NCI-H128 (cell line): ENCODE measurements at regions not wholly inside any gene's neighbourhood (a gene's known extent, or its start where the extent isn't known, plus 50 kb on each side); places are given as distances from the start of the nearest gene placed in this dataset.
"Not testable (repeated sequence)": the region's sequence is repeated elsewhere in the genome, so short reads cannot be mapped to it uniquely, and the experiment has no call there.

Source experiments
- DNase-seq: peaks from one replicate; lab custom pipeline; 2025; ENCODE audit not compliant: unreplicated experiment; lab: John Stamatoyannopoulos, UW

DNA sequence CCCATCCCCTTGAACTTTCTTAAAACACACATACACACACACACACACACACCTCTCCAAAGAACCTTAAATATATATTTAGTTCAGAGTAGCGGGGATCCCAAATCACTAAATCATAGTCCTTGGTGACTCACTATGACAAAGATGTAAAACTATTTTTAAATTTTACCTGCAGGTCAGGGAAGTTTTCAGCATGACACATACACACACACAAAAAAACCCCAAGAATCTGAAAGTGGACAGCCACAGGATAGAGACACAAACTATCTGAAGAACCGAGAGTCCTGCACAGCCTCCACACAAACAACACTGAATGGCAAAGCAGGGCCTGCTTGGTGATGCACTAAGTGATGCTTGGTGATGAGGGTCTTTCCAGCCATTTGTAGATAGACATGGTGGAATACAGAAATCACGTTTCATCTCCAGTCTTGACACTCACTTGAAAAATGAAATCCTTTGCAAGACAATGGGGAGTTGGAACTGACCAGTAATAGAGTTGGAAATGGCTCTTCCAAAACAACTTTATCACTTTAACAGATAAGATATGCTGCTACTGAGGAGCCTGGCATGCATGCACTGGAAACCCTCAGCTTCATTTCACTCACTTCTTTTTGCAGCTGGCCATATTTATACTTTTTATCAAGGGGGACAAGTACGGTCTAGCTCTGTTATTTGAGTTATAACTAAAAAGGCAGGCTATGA is 307.3 kb downstream of the RAPGEF2 start:
- no peak for DNase-seq

GRCh38 chr4:159410891-159411290 is 308.0 kb downstream of the RAPGEF2 start:
- DNase-seq: no peak

DNA sequence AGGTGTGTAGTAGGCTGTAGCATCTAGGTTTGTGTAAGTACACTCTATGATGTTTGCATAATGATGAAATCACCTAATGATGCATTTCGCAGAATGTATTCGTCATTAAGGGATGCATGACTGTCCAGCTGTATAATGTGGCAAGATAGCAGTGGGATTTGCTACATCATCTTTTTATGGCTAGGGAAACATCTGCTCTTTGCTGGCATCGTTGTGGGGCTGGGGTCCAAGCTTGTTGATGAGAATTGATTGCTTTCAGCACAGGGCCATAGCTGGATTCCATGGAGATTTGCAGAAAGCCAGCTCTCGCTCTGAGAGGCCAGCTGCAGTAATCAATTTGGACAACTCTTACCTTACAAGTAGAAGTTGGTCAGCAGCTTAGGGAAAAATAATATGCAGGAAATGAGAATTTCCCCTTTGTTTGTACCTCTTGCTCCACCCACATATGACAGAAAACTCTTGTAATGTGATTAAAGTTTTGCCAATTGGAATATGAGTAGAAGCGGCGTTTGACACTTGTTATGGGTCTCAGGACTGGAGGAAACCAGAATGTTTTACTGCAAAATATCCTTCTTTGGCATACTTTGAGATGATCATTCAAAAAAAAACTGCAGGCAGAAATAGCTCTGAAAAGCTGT is 310.5 kb downstream of the RAPGEF2 start:
- DNase-seq: no peak

GRCh38 chr4:159414305-159414704 is 311.4 kb downstream of the RAPGEF2 start:
- no peak for DNase-seq

- DNase-seq: no peak
Observed at GRCh38 chr4:159416073-159416472, 313.2 kb downstream of the RAPGEF2 start.

GRCh38 chr4:159416996-159417395 is 314.1 kb downstream of the RAPGEF2 start:
- DNase-seq: no peak

DNA sequence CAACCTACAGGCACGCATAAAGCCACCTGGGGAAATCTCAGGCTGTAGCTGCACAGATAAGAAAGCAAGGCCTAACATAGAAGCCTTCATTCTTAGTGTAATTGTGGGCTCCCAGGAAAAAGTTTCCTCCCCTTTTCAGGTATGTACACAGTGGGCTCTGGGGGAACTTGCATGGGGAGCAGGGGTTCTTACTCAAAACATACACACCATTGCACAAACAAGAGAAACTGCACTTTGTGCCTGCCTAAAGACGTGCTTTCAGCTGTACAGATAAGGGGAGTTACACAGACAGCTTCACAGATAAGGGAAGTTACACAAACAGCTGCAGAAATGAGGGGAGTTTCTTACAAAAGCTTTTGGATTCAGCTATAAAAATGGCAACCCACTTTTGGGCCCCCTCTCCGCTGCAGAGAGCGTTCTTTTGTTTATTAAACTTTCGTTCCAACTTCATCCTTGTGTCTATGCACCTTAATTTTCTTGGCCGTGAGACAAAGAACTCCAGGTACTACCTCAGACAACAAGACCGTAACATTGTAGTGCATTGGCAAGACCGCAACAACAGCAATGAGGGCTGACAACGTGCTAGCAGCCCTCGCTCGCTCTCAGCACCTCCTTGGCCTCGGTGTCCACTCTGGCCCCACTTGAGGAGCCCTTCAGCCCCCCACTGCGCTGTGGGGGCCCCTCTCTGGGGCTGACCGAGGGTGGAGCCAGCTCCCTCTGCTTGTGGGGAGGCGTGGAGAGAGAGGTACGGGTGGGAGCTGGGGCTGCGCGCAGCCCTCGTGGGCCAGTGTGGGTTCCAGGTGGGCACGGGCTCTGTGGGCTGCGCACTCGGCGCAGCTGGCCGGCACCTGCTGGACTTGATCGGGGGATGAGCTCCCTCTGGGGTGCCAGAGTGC is 317.5 kb downstream of the RAPGEF2 start:
- no peak for DNase-seq

DNA sequence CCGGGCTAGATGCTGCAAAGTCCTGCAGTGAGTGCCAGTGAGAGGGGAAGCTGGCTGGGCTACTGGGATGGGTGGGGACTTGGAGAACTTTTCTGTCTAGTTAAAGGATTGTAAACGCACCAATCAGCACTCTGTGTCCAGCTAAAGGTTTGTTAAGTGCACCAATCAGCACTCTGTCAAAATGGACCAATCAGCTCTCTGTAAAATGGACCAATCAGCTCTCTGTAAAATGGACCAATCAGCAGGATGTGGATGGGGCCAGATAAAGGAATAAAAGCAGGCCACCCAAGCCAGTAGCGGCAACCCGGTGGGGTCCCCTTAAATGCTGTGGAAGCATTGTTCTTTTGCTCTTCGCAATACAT is 318.2 kb downstream of the RAPGEF2 start:
- DNase-seq: not testable (repeated sequence)

- no peak for DNase-seq
Observed at GRCh38 chr4:159422019-159422418, 319.1 kb downstream of the RAPGEF2 start.

GRCh38 chr4:159422626-159423025 is 319.7 kb downstream of the RAPGEF2 start:
- DNase-seq: no peak

DNA sequence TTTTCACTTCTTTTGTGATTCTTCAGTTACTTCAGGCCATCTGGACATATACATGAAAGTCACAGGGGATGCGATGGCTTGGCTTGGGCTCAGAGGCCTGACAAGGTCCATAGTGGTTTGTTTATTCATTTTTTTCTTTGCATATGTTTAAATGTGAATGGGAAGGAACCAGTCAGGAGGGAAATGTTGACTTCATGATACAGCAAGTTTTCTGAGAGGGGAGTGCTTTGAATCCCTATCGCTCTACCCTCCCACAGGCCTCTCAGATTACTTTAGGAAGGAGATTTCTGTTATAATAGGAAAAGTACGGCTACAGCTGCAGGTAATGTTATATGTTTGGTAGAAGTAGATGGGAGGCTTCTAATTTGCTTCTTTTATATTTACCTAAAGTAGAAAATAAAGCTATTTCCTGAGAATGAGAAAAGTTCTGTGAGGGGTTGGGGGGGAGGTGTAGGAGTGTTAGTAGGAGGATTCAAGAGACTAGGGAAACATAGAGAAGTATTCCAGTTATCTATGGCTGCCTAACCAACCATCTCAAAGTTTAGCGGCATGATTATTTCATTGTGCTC is 322.9 kb downstream of the RAPGEF2 start:
- DNase-seq: no peak

GRCh38 chr4:159428293-159428692 is 325.4 kb downstream of the RAPGEF2 start:
- DNase-seq: no peak

DNA sequence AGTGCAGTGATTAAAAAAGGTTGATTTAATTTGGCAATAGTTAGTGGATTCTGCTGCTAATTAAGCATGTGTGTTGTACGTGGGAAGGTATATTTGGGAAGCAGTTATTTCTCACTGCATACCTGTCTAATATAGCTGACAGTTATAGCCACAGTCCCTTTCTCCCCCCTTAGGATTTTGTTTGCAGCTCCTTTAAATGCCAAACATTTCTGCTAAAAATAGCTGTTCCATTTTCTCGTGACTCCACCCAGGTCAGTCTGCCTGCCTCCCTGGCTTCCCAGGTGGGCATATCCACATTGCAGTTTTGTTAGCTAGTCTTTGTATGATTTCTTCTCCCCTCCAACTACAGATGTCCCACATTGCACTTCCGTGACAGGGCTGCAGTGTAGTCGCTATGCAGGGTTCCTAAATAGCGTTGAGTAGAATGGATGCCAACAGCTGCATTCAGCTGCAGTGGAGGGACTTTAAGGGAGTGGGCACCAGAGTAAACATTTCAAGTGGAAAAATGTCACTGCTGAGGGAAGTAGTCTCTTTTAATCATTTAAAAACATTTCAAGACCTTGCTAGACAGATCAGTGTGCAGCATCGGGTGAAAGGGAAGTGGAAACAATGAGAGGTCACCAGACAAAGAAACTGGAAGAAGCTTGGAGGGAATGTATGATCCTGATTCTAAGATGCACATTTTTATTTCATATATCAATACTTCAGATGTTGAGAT is 326.3 kb downstream of the RAPGEF2 start:
- no peak for DNase-seq

GRCh38 chr4:159429693-159430035 is 326.8 kb downstream of the RAPGEF2 start:
- no peak for DNase-seq

DNA sequence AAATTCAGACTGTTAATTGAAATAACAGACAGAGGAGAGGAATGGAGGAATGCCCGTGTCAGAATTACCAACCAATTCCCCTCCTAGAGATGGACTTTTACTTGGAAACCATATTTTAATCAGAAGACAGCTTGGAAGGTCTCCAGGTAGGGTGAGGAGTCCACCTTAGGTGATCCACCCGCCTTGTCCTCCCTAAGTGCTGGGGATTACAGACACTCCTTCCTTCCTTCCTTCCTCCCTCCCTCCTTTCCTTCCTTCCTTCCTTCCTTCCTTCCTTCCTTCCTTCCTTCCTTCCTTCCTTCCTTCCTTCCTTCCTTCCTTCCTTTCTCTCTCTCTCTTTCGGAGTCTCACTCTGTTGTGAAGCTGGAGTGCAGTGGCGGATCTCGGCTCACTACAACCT is 328.0 kb downstream of the RAPGEF2 start:
- DNase-seq: no peak

GRCh38 chr4:159432436-159432835 is 329.6 kb downstream of the RAPGEF2 start:
- DNase-seq: no peak

DNA sequence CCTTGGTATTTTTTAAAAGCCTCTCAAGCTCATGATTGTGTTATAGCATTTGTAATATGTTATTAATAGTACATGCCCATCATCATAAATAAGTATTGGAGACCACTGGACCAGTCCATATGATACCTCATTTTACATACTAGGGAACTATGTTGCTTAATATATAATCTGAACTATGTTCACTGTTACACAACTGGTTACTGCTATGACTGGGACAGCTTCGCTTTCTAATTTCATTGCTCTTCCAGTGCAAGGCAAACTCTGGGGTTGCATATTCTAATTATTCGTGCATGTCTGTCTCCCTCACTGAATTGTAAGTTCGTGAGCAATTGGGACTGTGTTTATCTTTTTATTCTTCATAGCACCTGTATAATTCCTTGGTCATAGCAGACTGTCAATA is 330.5 kb downstream of the RAPGEF2 start:
- DNase-seq: no peak

DNA sequence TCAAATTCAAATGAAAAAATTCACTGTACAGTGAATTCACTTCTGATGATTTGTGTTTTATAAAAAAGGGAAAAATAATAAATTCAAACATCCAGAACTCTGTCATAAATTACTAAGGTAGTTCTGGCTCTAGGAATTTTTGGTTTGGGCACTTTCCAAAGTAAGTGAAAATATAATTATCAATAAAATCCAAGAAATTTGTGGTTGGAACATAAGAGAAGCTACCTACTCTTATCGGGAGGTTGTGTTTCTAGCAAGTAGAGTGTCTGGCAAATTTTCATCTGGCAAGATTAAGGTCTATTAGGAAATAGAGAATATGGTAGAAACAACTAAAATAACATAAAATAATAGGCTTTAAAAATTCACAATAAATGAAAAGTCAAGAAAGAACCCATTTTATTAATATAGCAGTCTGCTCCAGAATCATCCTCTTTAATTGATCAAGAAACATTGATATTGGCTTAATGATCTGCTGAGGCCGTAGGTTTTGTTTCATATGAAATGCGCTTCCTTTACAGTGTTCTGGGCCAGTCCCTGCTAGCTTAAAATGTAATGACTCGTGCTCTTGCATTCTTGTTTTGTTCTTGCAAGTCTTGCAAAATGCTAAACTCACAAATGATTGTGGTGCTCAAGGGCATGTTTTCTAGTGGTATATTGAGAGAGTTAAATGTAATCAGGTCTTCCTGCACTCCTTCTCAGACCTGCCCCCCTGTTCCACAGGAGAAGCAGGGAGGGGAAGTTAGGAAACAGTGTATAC is 331.4 kb downstream of the RAPGEF2 start:
- no peak for DNase-seq

DNA sequence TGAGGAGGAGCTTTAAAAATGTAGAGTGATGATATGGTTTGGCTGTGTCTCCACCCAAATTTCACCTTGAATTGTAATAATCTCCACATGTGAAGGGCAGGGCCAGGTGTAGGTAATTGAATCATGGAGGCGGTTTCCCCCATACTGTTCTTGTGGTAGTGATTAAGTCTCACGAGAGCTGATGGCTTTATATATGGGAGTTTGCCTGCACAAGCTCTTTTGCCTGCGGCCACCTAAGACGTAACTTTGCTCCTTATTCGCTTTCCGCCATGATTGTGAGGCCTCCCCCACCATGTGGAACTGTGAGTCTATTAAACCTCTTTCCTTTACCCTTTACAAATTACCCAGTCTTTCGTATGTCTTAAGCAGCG is 332.0 kb downstream of the RAPGEF2 start:
- DNase-seq: no peak

GRCh38 chr4:159435561-159436023 is 332.7 kb downstream of the RAPGEF2 start:
- DNase-seq: no peak
